ENCODE measurements at regions not wholly inside any gene's neighbourhood (a gene's known extent, or its start where the extent isn't known, plus 50 kb on each side); places are given as distances from the start of the nearest gene placed in this dataset.
"Not testable (repeated sequence)": the region's sequence is repeated elsewhere in the genome, so short reads cannot be mapped to it uniquely, and the experiment has no call there.

DNA sequence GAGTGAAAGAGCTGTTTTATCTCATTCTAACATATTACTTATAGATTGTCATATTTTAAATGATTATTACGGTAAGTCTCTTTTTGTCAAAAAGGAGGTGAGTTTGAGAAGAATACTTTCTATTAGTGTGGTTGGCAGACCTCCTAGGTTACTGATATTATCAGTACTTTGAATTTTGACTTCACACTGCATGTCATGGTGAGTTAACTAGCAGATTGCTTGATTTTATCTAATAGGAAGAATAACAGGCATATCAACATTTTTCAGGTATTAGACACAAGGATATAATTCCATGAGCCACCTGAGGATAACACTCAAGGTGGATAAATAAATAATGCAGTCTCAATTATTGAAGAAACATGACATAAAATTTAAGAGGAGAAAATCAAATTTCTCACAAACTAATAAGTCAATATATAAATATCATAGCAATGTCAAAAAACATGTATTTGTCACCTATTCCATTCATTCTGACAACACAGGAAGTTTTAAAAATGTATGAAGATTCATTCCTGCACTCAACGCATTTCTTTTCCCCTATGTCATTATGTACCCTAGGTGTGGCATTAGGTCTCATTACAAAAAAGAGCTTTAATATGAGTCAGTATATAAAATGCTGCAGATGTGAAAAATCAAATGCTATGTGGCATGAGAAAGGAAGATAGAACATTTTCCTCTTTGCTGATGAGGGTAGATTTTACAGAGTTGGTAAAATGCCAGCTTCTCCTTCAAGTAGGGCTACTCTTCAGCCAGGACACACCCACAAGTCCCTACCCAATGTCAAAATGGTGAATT is 1621.6 kb downstream of the REEP3 start:
- no peak for DNase-seq (ENCODE audit: low read depth)

DNA sequence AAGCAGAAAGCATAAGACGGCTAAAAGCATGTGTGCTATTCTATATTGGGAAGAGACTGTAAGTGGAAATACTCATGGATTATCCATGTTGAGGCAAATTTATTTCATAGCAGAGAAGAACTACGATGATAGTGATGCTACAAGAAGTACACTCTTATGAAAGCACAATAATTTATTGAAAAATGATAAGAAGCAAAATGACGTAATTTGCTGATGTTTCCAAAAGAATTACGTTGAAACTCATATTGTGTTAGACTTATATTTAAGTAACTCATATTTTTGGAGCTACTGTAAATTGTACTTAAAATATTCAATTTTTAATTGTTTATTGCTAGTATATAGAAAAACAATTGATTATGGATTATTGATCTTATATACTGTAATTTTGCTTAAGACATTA is 1622.5 kb downstream of the REEP3 start:
- DNase-seq (ENCODE audit: low read depth): no peak

DNA sequence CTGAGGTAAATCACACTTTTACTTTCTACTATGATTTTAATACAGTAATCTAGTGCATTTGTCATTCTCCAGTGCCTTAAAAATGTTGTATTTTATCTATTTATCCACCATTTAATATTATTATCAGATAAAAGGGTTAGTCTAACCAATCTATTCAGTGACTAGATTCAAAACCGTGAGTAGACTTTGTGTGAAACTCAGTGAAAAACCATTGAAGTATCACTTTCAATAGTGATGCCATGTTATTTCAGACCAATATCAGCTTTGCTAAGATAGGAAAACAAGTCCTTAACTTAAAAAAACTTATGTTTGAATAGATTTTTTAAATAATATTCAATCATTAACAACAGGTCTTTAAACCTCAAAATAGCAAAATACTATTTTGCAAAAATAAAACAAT is 1628.7 kb downstream of the REEP3 start:
- no peak for DNase-seq (ENCODE audit: low read depth)

DNA sequence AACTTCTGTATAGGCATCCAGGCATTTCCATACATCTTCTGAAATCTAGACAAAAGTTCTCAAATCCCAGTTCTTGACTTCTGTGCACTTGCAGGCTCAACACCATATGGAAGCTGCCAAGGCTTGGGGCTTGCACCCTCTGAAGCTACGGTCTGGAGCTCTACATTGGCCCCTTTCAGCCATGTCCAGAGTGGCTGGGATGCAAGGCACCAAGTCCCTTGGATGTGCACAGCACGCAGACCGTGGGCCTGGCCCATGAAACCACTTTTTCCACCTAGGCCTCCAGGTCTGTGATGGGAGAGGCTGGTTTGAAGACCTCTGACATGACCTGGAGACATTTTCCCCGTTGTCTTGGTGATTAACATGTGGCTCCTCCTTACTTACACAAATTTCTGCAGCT is 1645.1 kb downstream of the REEP3 start:
- DNase-seq (ENCODE audit: low read depth): no peak

DNA sequence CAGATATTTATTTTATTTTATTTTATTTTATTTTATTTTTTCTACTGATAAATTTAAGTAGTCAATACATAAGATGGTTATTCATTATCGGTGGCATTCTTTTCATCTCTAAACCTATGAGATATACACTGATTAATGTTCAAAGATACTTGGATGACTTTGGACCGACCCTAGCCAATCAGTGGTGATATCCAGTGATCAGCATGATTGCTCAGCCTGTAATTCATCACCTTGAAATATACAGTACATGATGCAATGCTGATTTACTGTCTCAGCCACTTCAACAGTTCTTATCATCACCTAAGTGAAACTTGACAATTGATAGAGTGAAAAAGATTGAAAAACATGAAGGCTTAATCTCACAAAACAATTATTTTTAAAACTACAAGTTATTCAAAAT is 1651.0 kb downstream of the REEP3 start:
- no peak for DNase-seq (ENCODE audit: low read depth)

DNA sequence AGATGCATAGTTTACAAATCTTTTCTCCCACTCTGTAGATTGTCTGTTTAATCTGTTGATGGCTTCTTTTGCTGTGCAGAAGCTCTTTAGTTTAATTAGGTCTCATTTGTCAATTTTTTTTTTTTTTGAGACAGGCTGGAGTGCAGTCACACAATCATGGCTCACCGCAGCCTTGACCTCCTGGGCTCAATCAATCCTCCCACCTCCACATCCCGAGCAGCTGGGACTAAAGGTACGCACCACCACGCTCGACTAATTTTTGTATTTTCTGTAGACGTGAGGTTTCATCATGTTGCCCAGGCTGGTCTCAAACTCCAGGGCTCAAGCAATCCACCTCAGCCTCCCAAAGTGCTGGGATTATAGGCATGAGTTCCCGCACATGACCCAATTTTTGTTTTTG is 1655.8 kb downstream of the REEP3 start:
- no peak for DNase-seq (ENCODE audit: low read depth)

DNA sequence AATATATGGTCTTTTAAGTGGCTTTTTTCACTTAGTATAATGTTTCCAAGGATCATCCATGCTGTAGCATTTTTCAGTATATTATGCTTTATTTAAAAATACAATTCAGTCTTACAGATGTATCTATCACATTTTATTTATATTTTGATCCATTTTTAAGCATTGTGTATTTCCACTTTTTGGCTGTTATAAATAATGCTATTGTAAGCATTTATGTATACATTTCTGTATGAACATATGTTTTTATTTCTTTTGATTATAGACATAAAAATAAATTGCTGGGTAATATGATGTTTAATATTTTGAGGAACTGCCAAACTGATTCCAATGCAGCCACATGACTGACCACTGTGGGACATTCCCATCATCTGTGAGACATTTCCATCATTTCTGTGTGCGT is 1662.0 kb downstream of the REEP3 start:
- DNase-seq (ENCODE audit: low read depth): no peak

DNA sequence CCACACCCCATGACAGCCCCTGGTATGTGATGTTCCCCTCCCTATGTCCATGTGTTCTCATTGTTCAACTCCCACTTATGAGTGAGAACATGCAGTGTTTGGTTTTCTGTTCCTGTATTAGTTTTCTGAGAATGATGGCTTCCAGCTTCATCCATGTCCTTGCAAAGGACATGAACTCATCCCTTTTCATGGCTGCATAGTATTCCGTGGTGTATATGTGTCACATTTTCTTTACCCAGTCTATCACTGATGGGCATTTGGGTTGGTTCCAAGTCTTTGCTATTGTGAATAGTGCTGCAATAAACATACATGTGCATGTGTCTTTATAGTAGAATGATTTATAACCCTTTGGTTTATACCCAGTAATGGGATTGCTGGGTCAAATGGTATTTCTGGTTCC is 1665.5 kb downstream of the REEP3 start:
- not testable (repeated sequence) for DNase-seq (ENCODE audit: low read depth)

DNA sequence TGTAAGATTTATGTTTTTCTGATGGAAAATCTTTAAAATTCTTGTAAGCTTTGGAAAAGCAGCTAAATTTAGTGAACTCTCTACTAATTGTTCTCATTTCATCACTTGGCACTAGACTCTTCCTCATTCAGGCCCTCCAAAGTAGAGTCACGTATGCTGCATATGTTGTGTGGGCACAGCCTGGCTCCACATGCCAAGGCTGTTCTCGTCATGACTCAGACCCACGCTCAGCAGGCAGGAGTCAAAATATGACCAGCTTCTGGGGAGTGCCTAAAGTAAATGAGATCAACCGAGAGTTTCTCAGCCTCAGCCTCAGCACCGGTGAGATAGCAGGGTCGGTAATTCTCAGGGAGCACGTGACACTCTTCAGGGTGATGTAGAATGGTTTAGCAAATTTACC is 1672.9 kb downstream of the REEP3 start:
- DNase-seq (ENCODE audit: low read depth): no peak

DNA sequence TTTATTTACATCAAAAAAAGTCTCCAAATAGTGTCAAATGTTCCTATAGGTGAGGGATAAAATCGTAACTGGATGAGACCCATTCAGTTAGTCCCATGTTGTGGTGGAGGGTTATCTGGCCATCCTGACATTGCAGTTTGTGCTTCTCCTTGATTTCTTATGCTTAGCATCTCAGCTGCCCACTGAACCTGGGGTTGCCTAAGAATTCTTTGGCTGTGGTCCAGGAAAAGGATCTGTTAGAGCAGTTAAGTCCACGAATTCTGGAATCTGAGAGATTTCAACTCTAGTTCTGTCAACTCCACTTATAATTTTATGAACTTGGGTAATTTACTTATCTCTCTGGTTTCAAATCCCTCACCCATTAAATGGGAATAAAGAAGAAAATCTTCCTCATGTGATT is 1673.4 kb downstream of the REEP3 start:
- no peak for DNase-seq (ENCODE audit: low read depth)

DNA sequence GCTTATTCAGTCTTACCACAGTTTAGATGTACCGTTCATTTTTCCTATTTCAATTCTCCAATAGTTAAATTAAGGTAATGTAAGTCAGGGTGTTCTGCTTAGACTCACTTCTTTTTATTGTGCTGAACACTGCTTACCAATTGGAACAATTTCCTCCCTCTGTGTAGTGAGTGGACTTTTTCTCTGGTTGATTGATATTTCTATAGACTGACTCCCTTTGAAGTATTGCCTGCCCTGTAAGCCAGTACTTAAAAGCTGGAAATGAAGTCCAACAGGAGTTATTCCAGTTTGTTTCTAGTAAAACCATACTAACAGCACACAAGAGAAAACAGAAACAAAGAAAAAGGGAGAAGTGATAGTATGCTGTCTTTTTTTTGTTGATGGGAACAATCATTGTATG is 1674.9 kb downstream of the REEP3 start:
- DNase-seq (ENCODE audit: low read depth): no peak

DNA sequence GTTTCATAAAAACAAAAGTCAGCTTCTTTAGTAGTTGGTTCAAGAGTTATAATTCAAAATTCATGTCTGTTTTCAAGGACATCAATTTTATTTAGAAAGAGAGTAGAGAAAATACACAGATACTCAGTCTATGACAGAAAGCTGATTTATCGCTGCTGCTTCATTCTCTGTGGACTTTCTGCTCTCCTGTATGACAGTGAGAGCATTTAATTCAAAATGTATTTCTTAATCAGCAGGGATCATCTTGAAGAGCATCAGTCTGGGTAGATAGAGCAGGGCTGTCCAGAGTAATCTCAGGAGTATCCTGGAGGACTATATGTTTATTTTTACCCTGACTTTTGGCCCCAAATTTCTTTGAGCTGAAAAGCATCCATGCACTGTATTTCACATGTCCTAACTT is 1676.7 kb downstream of the REEP3 start:
- DNase-seq (ENCODE audit: low read depth): no peak

DNA sequence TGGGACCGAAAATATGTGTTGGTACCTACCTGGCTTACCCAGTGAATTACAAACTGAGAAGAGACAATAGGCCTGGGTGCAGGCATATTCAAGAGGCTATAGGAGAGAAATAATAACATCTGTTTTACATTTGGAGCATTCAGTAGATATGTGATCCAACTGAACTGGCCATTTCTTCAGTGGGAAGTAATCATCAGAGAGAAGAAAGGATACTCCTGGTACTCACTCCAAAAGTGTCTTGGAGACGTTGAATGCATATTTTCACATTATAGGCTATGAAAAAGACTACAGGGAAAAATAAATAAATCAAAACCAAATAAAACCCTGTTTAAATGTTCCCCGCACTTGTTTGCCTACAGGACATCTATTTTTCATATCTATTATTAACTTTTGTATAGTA is 1680.3 kb downstream of the REEP3 start:
- no peak for DNase-seq (ENCODE audit: low read depth)

DNA sequence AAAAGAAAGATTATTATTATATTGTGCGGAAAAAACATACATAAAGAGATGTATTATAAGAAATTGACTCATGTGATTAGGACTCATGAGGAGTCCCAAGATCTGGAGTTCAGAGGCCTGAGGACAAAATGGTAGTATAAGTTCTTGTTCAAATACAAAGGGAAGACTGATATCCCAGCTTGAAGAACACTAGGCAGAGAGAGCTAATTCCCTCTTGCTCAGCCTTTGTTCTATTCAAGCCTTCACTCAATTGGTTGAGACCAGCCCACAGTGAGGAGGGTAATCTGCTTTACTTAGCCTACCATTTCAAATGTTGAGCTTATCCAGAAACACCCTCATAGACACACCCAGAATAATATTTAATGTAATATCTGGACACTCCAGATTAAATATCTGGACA is 1683.8 kb downstream of the REEP3 start:
- no peak for DNase-seq (ENCODE audit: low read depth)

DNA sequence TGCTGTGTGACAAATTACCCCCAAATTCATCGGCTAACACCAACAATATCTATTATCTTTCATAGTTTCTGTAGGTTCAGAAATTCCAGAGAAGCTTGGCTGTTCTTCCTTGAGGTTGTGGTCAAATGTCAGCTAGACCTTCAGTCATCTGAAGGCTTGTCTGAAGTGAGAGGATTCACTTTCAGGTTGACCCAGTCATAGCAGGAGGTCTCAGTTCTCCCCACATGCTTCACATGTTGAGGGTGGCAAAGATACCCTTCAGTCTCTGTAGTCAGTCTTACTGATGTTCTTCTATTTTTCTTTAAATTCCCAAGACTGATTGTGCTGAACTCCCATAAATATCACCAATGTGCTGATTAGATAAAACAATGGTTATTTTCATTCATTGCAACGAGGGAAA is 1692.0 kb downstream of the REEP3 start:
- no peak for DNase-seq (ENCODE audit: low read depth)

DNA sequence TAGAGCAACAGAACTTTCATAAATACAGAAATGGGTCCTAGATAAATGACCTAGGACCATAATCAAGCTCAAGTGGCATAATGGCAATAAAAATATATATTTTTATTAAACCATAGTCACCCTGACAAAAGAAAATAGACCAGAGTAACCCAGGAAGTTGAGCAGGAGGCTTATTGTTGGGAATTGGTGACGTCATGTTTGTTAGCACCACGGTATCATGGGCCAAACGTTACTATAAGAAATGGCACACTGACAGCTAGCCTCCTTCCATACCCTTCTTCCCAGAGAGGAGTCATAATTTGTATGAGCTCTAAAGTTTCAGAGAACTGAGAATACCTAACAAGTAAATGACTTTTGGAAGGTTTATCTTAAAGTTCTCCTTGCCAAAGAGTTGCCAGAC is 1698.2 kb downstream of the REEP3 start:
- no peak for DNase-seq (ENCODE audit: low read depth)

DNA sequence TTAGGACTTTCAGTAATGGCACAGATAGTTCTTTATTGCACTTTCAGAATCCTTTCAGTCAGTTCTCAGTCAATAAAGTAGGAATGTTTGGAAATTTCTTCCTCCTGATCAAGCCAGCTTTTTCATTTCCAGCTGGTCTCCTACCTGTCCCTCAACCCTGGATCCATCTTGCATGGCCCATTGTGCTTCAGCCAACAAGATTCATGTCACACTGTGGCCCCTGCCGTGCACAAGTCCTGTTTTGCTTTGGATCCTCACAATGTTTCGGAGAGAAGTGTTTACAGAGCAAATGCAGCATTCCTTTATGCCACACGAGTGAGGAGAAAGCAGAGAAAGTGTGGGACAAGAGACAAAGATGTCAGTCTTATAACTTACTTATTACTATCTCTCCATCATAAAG is 1694.7 kb upstream of the LRRTM3 start:
- no peak for DNase-seq (ENCODE audit: low read depth)

DNA sequence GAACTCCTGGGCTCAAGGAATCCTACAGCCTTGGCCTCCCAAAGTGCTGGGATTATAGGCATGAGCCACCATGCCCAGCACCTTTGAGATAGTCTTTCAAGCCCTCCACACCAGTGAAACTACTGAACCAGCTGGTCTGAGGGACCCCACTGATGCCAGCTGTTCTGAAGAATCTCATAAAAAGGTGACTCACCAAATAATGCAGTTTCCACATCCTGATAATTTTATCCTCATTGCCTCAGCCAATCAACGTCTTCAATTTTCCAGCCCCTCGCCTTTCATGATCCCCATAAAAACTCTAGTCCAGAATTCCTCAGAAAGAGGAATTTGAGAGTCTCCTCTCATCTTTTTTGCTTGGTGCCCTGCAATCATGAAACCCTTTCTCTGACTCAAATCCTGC is 1691.6 kb upstream of the LRRTM3 start:
- DNase-seq (ENCODE audit: low read depth): no peak

DNA sequence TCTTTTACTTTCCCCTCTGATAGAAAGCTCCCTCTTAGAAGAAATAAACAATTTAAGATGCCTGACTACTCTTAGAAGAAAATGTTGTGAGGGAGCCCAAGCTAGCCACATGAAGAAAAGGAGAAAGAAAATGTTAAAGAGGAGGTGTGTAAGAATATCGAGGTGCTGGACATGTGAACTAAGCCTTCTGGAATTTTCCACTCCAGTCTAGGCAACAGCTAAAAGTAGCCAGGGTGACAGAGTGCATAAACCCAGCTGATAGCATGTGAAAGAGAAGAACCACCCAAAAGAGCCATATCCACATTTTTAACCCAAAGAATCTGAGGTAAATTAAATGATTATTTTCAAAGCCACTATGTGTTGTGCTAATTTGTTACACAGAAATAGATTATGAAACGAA is 1690.6 kb upstream of the LRRTM3 start:
- no peak for DNase-seq (ENCODE audit: low read depth)

DNA sequence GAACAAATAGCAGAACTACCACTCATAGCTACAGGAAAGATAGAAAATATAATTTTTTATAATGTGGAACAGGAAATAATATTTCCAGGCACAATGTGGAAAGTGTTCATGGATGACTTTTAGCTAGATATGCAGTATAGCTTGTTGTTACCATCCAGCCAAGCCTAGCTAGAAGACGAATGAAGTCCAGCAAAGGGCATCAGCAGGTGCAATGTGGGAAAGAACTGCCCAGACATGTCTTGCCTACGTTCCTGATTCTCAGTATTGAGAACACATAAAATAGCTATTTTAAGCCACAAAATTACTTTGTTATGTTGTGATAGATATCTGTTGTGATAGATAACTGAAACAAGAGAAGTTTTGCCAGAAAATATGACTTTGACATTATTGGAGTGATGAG is 1690.0 kb upstream of the LRRTM3 start:
- DNase-seq (ENCODE audit: low read depth): no peak

DNA sequence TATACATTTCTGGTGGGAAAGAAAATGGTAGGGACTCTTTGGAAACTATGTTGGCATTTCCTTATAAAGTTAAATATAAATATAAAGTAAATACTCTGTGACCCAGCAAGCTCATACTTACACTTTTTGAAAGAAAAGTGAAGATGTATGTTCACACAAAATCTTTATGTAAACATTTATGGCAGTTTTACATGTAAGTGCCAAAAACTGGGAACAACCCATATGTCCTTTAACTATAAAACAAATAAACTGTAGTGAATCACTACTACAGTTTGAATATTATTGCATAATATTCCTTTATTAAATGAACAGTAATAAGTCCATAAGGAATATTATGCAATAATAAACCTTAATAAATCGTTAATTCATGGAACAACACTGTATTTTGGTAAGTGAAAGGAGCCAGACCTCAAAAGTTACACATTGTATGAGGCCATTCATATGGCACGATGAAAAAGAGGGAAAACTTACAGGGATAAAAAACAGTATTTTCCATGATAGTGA is 1660.3 kb upstream of the LRRTM3 start:
- DNase-seq (ENCODE audit: low read depth): no peak

DNA sequence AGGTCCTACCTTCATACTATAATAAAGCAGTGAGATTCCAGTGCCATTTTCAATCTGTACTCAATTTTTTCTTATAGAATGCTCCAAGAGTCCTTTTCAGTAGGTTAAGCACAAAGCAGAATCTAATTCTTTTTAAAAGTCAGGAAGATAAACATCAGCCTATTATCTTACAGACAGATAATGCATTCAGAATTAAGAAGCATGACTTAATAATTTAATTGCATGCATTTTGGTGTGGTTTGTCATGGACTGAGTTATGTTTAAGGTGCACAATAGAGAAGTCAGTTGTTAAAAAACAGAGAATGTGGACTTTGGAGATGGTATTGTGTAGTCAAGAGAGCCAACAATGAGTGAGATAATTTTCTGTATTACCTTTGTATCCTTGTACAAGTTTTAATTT is 1656.3 kb upstream of the LRRTM3 start:
- DNase-seq (ENCODE audit: low read depth): not testable (repeated sequence)

DNA sequence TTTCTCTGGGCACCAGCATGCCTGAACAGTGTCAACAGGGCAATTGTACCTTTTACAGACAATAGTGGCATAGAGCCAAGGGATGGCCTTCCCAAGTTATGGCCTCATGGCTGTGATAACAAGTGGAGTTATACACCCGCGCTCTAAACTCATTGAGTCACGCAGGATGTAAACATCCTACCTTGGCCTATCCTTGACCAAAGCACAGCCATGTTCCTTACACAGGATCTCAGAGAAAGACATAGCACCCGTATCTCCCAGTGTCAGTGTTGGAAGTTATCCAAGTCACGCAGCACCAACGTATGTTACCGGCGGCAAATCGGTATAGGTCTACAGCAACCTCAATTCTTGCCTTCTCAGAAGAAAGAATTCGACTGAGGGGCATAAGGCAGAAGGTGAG is 1654.9 kb upstream of the LRRTM3 start:
- no peak for DNase-seq (ENCODE audit: low read depth)

DNA sequence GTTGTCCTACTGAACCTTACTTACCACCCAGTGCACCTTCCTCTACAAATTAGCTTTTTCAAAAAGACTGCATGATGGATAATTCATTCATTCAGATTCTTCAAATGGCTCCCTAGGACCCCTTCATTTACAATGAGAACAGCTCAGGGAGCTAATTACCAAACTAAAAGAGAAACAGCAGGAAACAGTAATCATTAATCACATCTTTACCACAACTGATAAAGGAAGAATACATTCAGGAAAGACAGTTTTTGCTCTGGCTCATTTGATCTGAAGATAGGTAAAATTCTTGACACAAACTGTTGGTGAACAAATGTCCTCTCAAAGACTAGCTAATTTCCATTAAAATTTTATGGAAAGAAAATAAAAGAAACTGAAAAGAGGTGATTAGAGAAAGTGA is 1652.7 kb upstream of the LRRTM3 start:
- no peak for DNase-seq (ENCODE audit: low read depth)
